Esophagus muscularis mucosa (tissue), 3 donors: ENCODE measurements at regions not wholly inside any gene's neighbourhood (a gene's known extent, or its start where the extent isn't known, plus 50 kb on each side); places are given as distances from the start of the nearest gene placed in this dataset.

ENCODE experiments used
- POLR2A ChIP-seq: fragments of 450-650 bp; IDR thresholded peaks from one replicate; pipeline ENCODE4 v1.6.1; 2017; ENCODE audit warnings: antibody characterized with exemption, moderate library complexity, mild to moderate bottlenecking, low read depth
- TF ChIP-seq, protein P1 (sequence below), 3 experiments: fragments of 200-600 bp in 2 of 3; fragments of 450-650 bp in 1 of 3; sonication (generic) in 2 of 3; IDR thresholded peaks; one replicate each; pipeline ENCODE4 v1.5.1; 2017 to 2019; ENCODE audit warnings: antibody characterized with exemption in 3 of 3, mild to moderate bottlenecking in 2 of 3, moderate library complexity in 1 of 3

DNA sequence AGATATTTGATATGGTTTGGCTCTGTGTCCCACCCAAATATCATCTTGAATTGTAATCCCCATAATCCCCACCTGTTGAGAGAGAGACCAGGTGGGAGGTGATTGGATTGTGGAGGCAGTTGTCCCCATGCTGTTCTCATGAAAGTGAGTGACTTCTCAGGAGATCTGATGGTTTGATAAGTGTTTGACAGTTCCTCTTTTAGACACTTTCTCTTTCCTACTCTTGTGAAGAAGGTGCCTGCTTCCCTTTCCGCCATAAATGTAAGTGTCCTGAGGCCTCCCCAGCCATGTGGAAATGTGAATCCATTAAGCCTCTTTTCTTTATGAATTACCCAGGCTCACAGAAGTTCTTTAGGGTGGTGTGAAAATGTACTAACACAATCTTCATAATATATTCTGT lies 1404.0 kb upstream of the ADGRB3 start:
- TF ChIP-seq POLR2A = no peak
- TF ChIP-seq, protein P1, sequence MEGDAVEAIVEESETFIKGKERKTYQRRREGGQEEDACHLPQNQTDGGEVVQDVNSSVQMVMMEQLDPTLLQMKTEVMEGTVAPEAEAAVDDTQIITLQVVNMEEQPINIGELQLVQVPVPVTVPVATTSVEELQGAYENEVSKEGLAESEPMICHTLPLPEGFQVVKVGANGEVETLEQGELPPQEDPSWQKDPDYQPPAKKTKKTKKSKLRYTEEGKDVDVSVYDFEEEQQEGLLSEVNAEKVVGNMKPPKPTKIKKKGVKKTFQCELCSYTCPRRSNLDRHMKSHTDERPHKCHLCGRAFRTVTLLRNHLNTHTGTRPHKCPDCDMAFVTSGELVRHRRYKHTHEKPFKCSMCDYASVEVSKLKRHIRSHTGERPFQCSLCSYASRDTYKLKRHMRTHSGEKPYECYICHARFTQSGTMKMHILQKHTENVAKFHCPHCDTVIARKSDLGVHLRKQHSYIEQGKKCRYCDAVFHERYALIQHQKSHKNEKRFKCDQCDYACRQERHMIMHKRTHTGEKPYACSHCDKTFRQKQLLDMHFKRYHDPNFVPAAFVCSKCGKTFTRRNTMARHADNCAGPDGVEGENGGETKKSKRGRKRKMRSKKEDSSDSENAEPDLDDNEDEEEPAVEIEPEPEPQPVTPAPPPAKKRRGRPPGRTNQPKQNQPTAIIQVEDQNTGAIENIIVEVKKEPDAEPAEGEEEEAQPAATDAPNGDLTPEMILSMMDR (IDR thresholded peaks at IDR 0.05) = no peak
